OCI-LY1 (cell line): ENCODE measurements at regions not wholly inside any gene's neighbourhood (a gene's known extent, or its start where the extent isn't known, plus 50 kb on each side); places are given as distances from the start of the nearest gene placed in this dataset.

ENCODE experiments used
- CTCF ChIP-seq: fragments of 200-600 bp; sonication (generic), shearing (Covaris generic); IDR thresholded peaks from 2 replicates; pipeline ENCODE4 v1.5.1; 2017; ENCODE audit warnings: mild to moderate bottlenecking, antibody characterized with exemption, low read length, moderate library complexity, mixed read lengths
- EZH2 ChIP-seq: fragments of 200-600 bp; sonication (generic), shearing (Covaris generic); IDR thresholded peaks from 2 replicates; pipeline ENCODE4 v1.8.0; 2017; ENCODE audit warnings: borderline replicate concordance, mixed run types, mild to moderate bottlenecking, antibody characterized with exemption, low read length, moderate library complexity, mixed read lengths

- no peak for TF ChIP-seq CTCF
- no peak for TF ChIP-seq EZH2
Measured at GRCh38 chr5:136781464-136781863, 416.1 kb upstream of the TRPC7 start.
